HG02678 (cell line): ENCODE measurements at regions not wholly inside any gene's neighbourhood (a gene's known extent, or its start where the extent isn't known, plus 50 kb on each side); places are given as distances from the start of the nearest gene placed in this dataset.

Experiments used
- ATAC-seq: cut with Tn5 transposase; IDR thresholded peaks from one replicate; pipeline ENCODE4 v1.9.1; 2021; ENCODE audit warnings: mild to moderate bottlenecking, moderate library complexity; ENCODE audit not compliant: unreplicated experiment

- ATAC-seq: no peak
Observed at GRCh38 chr21:17334484-17334883, 178.4 kb upstream of the CXADR start.

GRCh38 chr21:17340081-17340480 lies 172.8 kb upstream of the CXADR start:
- ATAC-seq: no peak

GRCh38 chr21:17343055-17343454 lies 169.8 kb upstream of the CXADR start:
- no peak for ATAC-seq

GRCh38 chr21:17348357-17348756 lies 164.5 kb upstream of the CXADR start:
- no peak for ATAC-seq

GRCh38 chr21:17348849-17349248 lies 164.0 kb upstream of the CXADR start:
- no peak for ATAC-seq

GRCh38 chr21:17351766-17352165 lies 161.1 kb upstream of the CXADR start:
- ATAC-seq: no peak

GRCh38 chr21:17352996-17353655 lies 159.7 kb upstream of the CXADR start:
- no peak for ATAC-seq

- ATAC-seq: no peak
Observed at GRCh38 chr21:17359781-17360180, 153.1 kb upstream of the CXADR start.

- no peak for ATAC-seq
Observed at GRCh38 chr21:17368748-17369363, 144.0 kb upstream of the CXADR start.

GRCh38 chr21:17370263-17370662 lies 142.6 kb upstream of the CXADR start:
- ATAC-seq: no peak

- no peak for ATAC-seq
Observed at GRCh38 chr21:17370916-17371315, 141.9 kb upstream of the CXADR start.

GRCh38 chr21:17371450-17371849 lies 141.4 kb upstream of the CXADR start:
- no peak for ATAC-seq

GRCh38 chr21:17372200-17372599 lies 140.6 kb upstream of the CXADR start:
- no peak for ATAC-seq

GRCh38 chr21:17386498-17386897 lies 126.3 kb upstream of the CXADR start:
- ATAC-seq: no peak

GRCh38 chr21:17387030-17387617 lies 125.7 kb upstream of the CXADR start:
- peak; percentile 66 for ATAC-seq

GRCh38 chr21:17388226-17388625 lies 124.6 kb upstream of the CXADR start:
- no peak for ATAC-seq

- ATAC-seq: no peak
Observed at GRCh38 chr21:17389311-17389710, 123.5 kb upstream of the CXADR start.

GRCh38 chr21:17390569-17390968 lies 122.3 kb upstream of the CXADR start:
- no peak for ATAC-seq

- ATAC-seq: no peak
Observed at GRCh38 chr21:17391811-17392340, 121.0 kb upstream of the CXADR start.

- ATAC-seq: no peak
Observed at GRCh38 chr21:17393413-17393812, 119.4 kb upstream of the CXADR start.

- no peak for ATAC-seq
Observed at GRCh38 chr21:17396948-17397347, 115.9 kb upstream of the CXADR start.

GRCh38 chr21:17397703-17398102 lies 115.1 kb upstream of the CXADR start:
- ATAC-seq: no peak
